Suprapubic skin (tissue), 3 donors: ENCODE measurements at regions not wholly inside any gene's neighbourhood (a gene's known extent, or its start where the extent isn't known, plus 50 kb on each side); places are given as distances from the start of the nearest gene placed in this dataset.

ENCODE experiments used
- CTCF ChIP-seq, 2 donors: fragments of 200-600 bp in 1 of 2; fragments of 450-650 bp in 1 of 2; sonication (generic) in 1 of 2; IDR thresholded peaks; one replicate each; pipeline ENCODE4 v1.5.1; 2016 to 2019; ENCODE audit warnings: antibody characterized with exemption in 2 of 2, mild to moderate bottlenecking in 1 of 2, moderate library complexity in 1 of 2
- EP300 ChIP-seq: sonication (generic); formaldehyde crosslinking; IDR thresholded peaks from one replicate; pipeline ENCODE4 v1.6.1; 2017; ENCODE audit warnings: antibody characterized with exemption
- POLR2A ChIP-seq, 2 donors: fragments of 450-650 bp; IDR thresholded peaks; one replicate each; pipeline ENCODE4 v1.6.1; 2017; ENCODE audit warnings: antibody characterized with exemption in 2 of 2, mild to moderate bottlenecking in 2 of 2, moderate library complexity in 2 of 2

GRCh38 chr6:26249957-26250697 lies 114.9 kb upstream of the BTN3A2 start:
- TF ChIP-seq CTCF (IDR thresholded peaks at IDR 0.05) (peak; percentile 13 to 34), EP300 (no peak), POLR2A (IDR thresholded peaks at IDR 0.05) (no peak)
